ENCODE measurements at regions not wholly inside any gene's neighbourhood (a gene's known extent, or its start where the extent isn't known, plus 50 kb on each side); places are given as distances from the start of the nearest gene placed in this dataset.

DNA sequence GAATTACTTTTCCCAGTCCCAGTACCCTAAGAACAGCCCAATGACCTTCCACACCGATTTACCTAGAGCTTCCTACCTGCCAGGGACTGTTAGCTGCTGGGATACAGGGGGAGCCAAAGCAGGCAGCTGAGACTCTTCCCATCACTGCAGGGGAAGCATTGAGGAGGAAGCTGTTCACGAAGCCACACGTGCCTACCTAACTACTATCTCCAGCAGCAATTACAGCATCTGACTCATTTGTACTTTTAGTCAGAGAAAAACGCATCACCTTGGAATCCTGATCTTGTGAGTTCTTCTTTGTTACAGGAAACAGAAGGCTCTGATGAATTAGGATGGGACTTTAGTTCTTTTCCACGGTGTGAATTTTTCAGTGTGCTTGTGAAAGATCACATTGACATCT is 113.7 kb upstream of the DHX40 start:
- DNase-seq, result no peak

DNA sequence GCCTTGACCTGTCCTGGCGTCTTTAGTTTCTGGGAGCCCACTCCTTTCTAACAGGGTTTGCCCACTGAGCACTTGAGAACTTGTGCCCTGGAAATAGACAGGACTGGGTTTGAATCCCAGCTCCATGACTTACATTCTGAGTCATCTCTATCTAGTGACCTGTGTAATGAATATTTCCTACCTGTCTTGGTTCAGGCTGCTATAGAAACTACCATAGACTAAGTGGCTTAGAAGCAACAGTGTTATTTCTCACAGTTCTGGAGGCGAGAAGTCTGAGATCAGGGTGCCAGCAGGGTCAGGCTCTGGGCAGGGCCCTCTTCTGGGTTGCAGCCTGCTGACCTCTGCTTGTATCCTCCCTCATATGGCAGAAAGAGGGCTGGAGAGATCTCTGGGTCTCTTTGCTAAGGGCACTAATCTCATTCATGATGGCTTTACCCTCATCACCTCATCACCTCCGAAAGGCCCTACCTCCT is 110.7 kb upstream of the DHX40 start:
- DNase-seq, result no peak

DNA sequence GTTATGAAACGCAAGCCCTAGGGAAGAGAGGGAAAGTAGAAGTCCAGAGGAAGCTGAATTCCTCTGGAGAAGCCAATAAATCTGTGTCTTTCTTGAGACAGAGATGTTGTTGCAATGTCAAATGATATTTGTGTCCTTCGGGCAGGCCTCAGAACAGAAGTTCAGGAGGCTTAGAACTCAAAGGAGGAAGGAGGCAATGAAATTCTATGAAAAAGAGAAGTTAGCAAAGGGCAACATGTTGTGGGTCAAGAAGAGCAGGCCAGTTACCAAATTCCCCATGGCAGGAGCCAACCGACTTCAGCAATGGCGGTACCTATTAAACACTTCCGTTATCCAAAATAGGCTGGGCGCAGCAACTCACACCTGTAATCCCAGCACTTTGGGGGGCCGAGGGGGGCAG is 109.0 kb upstream of the DHX40 start:
- DNase-seq, result no peak

DNA sequence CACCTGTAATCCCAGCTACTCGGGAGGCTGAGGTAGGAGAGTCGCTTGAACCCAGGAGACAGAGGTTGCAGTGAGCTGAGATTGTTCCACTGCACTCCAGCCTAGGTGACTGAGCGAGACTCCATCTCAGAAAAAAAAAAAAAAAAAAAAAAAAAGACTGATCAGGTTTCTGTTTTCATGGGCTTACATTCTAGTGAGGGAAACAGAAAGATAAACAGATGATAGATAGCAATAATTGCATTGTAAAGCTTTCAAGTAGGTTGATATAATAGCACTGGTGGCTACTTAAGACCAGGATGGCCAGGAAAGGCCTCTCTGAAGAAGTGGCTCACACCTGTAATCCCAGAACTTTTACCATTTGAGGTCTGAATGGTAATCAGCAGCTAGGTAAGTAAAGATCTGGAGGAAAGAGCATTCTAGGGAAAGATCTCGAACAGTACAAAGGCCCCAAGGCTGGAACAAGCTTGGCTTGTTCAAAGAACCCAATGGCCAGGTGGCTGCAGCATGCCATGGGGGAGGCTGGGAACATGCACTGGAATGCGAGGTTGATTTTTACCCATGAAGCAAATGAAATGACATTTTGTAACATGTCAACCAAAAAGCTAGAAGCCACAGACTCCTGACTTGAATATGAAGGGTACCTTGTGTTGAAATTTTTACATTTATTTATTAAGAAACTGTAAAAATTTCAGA is 108.3 kb upstream of the DHX40 start:
- no peak for DNase-seq

DNA sequence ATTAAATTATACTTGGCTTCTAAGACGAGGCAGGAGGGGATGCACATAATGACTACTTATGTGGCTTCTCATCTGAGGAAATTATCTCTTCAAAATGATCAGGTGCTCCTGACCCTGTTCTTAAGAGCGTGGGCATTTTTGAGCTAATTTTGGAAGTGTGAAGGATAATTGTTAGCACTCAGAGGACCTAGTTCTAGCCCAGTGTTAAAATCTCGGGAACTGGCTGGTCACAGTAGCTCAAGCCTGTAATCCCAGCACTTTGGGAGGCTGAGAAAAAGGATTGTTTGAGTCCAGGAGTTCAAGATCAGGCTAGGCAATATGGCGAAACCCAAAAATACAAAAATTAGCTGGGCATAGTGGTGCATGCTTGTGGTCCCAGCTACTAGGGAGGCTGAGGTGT is 103.0 kb upstream of the DHX40 start:
- DNase-seq, result no peak

DNA sequence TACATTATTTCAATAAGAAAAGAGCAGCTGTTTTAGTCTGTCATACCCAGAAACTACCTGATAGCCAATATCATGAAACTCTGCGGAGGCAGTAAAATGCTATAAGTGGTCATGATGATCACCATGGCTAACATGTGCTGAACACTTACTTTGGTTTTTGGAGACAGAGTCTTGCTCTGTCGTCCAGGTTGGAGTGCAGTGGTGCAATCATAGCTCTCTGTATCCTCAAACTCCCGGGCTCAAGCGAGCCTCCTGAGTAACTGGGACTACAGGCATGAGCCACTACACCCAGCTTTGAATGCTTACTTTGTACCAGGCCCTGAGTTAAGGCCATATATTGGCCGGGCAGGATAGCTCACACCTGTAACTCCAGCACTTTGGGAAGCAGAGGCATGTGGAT is 101.2 kb upstream of the DHX40 start:
- DNase-seq, result no peak

DNA sequence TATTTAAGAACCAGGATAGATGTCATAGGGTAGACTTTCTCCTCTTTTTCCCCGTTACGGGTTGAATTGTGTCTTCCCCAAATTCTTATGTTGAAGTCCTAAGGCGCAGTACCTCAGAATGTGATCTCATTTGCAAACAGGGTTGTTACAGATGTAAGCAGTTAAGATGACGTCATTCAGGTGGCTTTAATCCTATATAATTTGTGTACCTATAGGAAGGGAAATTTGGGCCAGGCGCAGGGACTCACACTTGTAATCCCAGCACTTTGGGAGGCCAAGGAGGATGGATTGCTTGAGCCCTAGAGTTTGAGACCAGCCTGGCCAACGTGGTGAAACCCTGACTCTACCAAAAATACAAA is 99.5 kb upstream of the DHX40 start:
- DNase-seq, result no peak

DNA sequence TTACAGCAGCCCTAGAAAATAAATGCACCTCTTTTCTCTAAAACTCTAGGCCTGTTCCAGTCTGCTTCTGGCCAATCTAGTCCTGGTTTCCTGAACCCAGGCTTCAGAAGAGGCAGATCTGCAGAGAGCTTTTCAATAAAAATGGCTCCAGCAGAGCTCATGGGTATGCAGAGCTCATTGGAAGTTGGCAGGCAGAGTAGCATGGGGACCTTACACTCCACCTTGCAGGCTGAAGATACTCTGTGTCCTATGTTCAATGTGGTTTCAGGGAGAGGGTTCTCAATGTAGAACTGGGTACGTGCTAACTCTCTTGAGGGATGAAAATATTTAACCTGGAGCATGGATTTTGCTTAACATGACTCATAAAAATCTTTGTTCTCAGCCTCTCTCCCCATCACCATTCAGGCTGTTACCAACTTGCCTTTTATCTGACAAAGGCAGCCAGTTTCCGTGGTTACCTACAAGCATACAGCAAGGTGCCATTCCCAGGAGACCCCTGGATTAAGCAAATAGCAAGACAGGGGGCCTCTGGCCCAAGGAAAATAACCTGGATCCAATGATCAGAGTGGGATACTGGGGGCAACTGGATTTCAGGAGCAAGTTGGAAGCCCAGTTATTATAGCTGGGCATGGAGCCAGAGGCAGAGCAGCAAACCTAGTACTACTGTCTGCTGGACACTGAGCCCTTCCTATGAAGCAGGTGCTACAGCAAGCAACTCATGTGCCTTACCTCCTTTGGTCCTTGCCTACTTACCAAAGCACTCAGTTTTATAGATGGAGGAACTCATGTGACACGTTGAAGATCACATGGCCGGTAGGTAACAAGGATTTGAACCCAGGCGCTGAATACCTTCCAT is 98.2 kb upstream of the DHX40 start:
- DNase-seq, result no peak

DNA sequence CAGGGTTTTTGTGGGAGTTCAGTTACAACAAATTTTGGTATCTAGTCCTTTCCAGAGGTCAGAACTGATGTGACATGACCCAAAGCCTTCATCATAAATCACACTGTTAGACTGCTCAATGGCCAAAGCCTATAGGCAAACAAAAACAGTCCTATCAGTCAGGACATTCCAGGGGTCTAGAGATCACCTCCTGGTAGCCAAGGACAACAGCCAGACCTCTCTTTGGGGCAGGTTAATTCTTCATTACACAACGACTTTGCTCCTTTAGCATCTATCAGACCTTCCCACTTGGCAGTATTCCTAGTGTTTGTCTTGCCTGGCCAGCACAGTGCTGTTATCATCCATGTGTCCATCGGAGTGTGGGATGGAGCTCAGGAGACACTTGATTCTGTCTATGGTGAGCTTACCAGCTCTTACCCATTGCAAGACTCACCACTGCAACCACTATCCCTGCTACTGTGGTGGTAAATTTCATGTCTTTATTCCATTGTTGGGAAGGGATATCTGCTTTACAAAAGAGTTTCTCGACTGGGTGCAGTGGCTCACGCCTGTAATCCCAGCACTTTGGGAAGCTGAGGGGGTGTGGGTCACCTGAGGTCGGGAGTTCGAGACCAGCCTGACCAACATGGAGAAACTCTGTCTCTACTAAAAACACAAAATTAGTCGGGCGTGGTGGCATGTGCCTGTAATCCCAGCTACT is 95.5 kb upstream of the DHX40 start:
- no peak for DNase-seq

DNA sequence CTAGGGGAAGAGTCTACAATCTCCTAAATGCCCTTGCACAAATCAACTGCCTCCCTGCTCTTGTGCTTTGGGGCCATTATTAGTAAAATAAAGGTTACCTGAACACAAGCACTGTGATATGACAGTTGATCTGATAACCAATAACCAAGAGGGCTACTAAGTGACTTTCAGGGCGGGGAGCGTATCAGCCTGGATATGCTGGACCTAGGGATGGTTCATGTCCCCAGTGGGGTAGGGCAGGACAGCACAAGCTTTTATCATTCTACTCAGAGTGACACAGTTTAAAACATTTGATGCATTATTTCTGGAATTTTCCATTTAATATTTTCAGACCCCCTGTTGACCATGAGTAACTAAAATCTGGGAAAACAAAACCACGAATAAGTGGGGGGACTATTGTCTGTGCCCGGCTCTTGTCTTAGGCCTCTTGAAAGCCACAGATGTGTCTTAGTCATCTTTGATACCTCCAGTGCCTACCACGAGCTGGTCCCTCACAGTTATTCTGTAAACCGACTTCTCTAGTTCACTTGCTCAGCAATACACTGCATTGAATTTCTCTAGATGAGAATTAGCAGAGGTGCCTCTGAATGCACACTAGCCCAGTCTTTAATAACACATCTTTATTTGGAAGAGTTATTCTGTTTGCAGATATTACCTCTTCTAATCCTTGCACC is 94.6 kb upstream of the DHX40 start:
- no peak for DNase-seq

DNA sequence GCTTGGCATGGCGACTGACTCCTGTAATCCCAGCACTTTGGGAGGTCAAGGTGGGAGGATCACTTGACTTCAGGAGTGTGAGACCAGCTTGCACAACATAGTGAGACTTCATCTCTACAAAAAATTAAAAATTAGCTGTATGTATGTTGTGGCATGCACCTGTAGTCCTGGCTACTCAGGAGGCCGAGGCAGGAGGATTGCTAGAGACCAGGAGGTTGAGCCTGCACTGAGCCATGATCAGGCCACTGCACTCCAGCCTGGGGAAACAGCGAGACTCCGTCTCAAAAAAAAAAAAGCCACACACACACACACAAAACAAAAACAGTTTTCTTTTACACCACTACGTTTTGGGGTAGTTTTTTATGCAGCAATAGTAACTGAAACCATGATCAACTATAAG is 89.0 kb upstream of the DHX40 start:
- DNase-seq, result no peak

DNA sequence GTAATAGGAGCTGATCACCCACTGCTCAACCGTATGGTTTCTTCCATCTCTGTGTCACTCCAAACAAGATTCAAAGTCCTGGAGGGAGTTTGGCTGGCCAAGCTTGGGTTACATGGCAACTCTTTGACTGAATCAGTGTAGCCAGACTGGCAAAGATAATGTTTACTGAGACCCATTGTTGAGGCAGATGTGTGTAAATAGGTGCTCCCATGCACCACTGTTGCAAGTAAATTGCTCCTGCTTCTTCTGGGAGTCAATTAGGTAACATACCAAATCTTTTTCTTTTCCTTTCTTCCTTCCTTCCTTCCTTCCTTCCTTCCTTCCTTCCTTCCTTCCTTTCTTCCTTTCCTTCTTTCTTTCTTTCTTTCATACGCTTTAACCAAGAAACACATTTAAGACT is 86.3 kb upstream of the DHX40 start:
- no peak for DNase-seq

DNA sequence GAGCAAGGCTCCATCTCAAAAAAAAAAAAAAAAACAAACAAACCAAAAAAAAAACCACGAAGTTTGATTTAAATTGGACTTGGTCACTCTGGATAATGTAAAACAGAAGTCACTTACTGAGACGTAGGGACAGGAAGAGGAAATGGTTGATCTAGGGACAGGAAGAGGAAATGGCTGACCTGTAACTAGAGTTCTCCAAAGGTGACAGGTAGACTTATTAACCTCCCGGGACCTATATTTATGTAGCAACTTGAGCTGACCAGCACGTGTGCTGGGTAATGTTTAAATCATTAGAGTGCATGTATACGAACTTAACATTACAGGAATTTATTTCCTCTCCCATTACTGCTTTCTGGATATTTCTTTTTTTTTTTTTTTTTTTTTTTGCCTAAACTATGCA is 81.5 kb upstream of the DHX40 start:
- no peak for DNase-seq

DNA sequence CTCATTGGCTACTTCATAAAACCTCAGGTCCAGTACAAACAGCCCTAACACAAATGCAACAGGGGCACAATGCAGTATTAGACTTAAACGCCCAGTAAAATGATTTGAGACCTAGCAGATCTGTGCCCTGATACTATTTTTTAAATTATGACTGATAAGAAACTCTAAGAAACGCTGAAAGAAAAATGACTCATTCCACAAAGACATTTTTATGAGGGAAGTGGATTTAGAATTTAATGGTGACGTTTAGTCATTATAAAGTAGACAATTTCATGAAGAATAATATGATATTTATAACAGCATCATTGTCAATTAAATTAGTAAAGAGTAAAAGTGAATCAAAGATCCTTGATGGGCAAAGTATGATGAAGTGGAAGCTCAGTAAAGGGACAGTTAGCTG is 80.4 kb upstream of the DHX40 start:
- DNase-seq, result no peak

DNA sequence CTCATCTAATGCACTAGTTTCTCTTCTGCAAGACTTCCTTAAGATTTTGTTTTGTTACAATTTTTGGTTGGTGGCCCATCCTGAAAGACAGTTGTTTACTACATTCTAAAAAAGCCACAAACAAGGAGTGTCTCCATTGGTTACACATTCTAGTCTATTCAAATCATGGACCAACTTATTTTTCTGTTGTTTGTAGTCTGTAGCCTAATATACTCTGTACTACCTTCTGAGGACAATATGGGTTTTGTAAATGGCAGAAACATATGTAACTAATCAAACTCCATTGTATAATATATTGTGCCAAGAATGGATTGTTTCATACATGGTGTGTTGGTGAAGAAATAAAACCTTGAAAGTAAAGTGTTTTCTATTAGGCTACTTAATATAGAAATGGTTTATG is 79.5 kb upstream of the DHX40 start:
- DNase-seq, result no peak

DNA sequence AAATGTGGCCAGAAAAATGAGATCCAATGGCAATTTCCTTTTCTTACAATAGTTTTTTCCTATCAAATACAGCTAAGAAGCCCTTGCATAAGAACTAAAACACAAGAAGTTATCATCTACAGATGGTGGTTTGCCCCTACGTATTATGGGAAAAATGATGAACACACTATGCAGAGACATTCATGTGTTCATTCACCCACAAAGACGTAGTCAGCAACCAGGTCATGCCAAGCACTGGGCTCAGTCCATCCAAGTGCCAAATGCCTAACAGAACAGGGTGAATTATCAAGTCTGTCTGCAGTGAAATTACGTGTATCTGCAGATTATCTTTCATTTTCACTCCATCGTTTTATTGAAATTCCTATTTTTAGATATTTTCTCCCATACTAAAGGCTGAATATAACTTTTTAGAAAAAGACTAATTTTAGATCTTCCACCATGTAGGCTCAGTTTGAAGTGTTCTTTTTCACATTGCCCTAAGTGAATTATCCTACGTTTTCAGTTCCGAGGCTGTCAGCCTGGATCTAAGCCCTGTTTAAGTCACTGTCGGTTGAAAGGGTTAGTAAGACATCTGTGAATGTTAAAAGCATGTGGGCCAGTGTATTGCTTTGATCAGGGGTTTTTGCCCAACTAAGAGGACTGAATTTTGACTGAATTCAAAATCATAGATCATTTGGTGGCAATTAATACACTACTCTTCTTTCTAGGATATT is 78.1 kb upstream of the DHX40 start:
- no peak for DNase-seq

DNA sequence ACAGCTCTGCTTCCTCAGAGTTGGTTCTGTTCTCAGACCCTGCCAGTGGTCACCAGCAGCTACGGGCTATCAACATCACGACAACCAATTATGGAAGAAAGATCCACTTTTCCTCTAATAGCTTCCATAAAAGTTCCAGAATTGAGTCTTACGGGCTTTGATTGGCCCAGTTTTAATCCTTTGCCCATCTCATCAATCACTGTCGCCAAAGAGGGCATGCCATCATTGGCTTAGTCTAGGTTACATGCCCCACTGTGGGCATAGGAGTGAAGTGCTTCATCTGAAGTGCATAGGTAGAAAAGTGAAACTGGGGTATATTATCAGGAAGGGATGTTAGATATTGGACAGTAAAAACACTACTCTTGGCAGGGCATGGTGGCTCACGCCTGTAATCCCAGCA is 76.6 kb upstream of the DHX40 start:
- DNase-seq, result no peak

DNA sequence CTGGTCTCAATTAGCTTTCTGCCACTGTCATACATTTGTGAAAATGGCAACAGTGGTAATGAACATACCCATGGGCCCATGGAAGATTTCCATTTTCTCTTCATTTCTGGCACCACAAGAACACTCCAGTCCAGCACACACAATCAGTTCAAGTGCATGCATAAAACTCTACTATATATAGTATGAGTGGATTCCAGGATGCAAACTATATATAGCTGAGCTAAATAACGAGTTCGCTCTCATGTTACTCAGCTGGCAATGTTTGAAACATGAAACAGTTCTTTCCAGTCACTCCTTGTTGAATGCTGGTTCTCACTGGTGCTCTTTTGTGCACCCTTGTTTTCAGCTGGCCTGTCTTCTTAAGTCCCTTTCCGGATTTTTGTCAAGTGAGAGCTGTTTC is 75.2 kb upstream of the DHX40 start:
- DNase-seq, result no peak

DNA sequence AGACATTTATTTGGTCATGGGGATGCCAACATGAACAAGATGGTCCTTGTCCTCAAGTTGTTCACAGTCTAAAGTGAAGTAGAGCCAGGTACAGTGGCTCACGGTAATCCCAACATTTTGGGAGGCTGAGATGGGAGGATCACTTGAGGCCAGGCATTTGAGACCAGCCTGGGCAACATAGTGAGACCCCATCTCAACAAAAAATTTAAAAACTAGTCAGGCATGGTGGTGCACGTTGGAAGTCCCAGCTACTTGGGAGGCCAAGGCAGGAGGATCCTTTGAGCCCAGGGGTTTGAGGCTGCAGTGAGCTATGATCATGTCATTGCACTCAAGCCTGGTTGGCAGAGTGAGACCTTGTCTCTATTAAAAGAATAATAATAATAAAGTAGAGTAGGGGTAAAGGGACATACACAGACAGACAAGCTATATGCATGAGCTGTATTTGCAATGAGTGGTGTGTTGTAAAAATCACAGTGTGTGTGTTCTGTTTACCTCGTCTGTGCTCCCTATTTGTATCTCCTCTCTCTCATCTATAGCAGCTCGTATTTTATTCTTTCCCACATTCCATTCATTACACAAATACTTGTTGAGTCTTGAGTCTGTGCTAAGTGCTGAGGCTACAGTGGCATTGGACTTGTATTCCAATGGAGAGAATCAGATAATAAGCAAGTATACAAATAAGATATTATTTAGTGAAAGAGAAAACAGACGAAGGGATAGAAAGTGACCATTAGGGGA is 73.9 kb upstream of the DHX40 start:
- DNase-seq, result no peak

DNA sequence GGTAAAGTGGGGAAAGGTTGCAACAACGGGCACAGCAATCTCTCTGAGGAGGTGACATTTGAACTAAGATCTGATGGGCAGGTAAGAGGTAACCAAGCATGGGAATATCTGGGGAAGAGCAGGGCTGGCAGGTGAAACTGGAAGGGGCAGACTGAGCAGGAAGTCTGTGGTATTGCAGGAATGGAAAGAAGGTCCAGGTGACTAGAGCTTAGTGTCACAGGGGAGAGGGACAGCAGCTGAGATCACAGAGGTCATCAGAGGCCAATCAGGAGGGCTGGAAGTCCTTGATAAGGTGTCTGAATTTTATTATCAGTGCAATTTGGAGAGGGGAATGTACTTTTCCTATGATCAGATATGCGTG is 73.3 kb upstream of the DHX40 start:
- DNase-seq, result no peak

DNA sequence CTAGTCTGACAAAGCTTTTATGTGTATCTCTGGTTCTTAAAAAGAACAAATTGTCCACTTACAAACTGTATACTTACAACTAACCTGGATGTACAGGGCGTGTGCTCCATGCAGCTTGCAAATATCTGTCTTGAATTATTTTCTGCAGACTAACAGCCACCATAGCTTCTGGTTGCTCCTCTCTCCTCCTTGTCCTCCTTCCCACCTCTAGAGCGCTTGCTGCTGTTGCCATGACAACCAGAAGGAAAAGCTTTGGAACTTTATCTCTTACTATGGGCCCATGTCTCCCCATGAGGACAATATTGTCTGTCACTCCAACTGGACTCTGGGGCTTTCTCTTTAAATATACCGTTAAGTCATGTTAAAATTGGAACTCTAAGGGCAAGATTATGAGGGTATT is 71.5 kb upstream of the DHX40 start:
- no peak for DNase-seq

DNA sequence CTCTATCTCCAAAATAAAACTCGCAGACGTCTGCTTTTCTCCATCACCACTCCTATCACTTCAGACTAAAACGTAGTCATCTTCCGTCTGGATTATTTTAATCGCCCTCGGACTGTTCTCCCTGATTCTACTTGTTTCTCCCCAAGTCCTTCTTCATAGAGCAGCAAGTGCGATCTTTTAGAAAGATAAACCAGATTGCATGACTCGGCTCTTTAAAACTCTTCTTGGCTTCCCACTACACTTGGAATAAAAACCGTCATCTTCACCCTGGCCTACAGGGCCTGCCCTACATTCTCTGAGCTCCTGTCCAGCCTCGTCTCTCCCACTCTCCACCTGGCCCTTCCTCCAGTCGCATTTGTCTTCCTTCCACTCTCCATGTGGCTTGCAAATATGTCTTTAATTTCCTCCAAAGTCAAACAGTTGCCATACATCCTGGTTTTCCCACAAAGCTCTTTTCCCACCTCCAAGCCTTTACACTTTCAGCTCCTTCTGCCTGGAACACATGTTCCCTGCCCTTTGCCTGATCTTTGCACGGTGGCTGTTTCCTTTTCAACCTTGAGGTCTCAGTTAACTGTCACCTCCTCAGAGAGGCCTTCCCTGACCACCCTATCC is 70.5 kb upstream of the DHX40 start:
- DNase-seq, result no peak
